ENCODE measurements at regions not wholly inside any gene's neighbourhood (a gene's known extent, or its start where the extent isn't known, plus 50 kb on each side); places are given as distances from the start of the nearest gene placed in this dataset.
"Not testable (repeated sequence)": the region's sequence is repeated elsewhere in the genome, so short reads cannot be mapped to it uniquely, and the experiment has no call there.

GRCh38 chr1:149260284-149260683, 156.9 kb upstream of the NBPF9 start:
- not testable (repeated sequence) for H3K4me2 ChIP-seq (ENCODE audit: insufficient read depth, low read length, poor library complexity, severe bottlenecking); H3K4me1 ChIP-seq (ENCODE audit: control insufficient read depth in 2 of 2, insufficient read depth in 1 of 2, low read depth in 1 of 2, low read length in 2 of 2); H3K23ac ChIP-seq (ENCODE audit: low read depth, low read length, poor library complexity); H3K27ac ChIP-seq (replicated peaks; ENCODE audit: low read length); DNase-seq (ENCODE audit: low spot score); H4K8ac ChIP-seq (ENCODE audit: low read depth, low read length); H3K4me3 ChIP-seq (ENCODE audit: low read length in 2 of 2); H2BK12ac ChIP-seq (ENCODE audit: low read length); H3K18ac ChIP-seq (ENCODE audit: low read length); H2BK120ac ChIP-seq (ENCODE audit: low read depth, low read length); H3K36me3 ChIP-seq (replicated peaks in 1 of 2; ENCODE audit: control insufficient read depth in 2 of 2, insufficient read depth in 2 of 2, low read length in 2 of 2); H2BK5ac ChIP-seq (ENCODE audit: low read length); H3K14ac ChIP-seq (ENCODE audit: low read length); H3K4ac ChIP-seq (ENCODE audit: low read length); H3K9me3 ChIP-seq (replicated peaks in 1 of 2; ENCODE audit: control insufficient read depth in 2 of 2, insufficient read depth in 1 of 2, low read depth in 1 of 2, low read length in 2 of 2); H2AK5ac ChIP-seq (ENCODE audit: low read depth, low read length); H2AFZ ChIP-seq (ENCODE audit: low read length); H3K79me1 ChIP-seq (ENCODE audit: low read depth, low read length); H2BK15ac ChIP-seq (ENCODE audit: low read length); H3K27me3 ChIP-seq (ENCODE audit: control insufficient read depth in 3 of 3, insufficient read depth in 3 of 3, low read depth in 1 of 3, low read length in 3 of 3); H4K91ac ChIP-seq (ENCODE audit: low read depth, low read length, poor library complexity); H3K9ac ChIP-seq (ENCODE audit: low read depth, low read length, poor library complexity)
- WGBS, 2 donors (ENCODE audit: extremely low coverage in 2 of 2, insufficient read length in 2 of 2, insufficient replicate concordance in 1 of 2): no CpG with 5 or more reads among the region's 1 CpG

DNA sequence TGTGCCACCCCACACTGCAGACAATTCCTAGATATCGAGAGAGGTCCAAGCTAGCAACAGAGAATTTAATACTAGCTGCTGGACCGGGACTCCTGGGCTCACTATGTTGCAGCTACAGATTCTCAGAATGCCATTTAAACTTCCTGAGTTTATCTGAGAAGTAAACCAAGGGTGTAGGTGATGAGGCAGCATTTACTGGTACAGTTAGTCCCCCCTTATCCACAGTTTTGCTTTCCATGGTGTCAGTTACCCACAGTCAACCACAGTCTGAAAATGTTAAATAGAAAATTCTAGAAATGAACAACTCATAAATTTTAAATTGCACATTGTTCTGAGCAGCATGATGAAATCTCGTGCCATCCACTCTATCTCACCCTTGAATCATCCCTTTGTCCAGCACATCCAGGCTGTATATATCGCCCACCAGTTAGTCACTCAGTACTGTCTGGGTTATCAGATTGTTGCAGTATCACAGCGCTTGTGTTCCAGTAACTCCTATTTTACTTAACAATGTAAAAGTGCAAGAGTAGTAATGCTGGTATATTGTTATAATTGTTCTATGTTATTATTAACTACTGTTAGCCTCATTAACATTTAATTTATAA, 157.5 kb upstream of the NBPF9 start:
- not testable (repeated sequence) for H3K4me3 ChIP-seq (ENCODE audit: low read length in 2 of 2); H3K27ac ChIP-seq (replicated peaks; ENCODE audit: low read length); H2AK5ac ChIP-seq (ENCODE audit: low read depth, low read length); H3K4ac ChIP-seq (ENCODE audit: low read length); H3K18ac ChIP-seq (ENCODE audit: low read length); H3K4me2 ChIP-seq (ENCODE audit: insufficient read depth, low read length, poor library complexity, severe bottlenecking); H3K23ac ChIP-seq (ENCODE audit: low read depth, low read length, poor library complexity); H3K14ac ChIP-seq (ENCODE audit: low read length); H3K36me3 ChIP-seq (replicated peaks in 1 of 2; ENCODE audit: control insufficient read depth in 2 of 2, insufficient read depth in 2 of 2, low read length in 2 of 2); H3K27me3 ChIP-seq (ENCODE audit: control insufficient read depth in 3 of 3, insufficient read depth in 3 of 3, low read depth in 1 of 3, low read length in 3 of 3); DNase-seq (ENCODE audit: low spot score); H2BK15ac ChIP-seq (ENCODE audit: low read length); H2BK120ac ChIP-seq (ENCODE audit: low read depth, low read length); H2BK12ac ChIP-seq (ENCODE audit: low read length); H4K91ac ChIP-seq (ENCODE audit: low read depth, low read length, poor library complexity); H2AFZ ChIP-seq (ENCODE audit: low read length); H3K79me1 ChIP-seq (ENCODE audit: low read depth, low read length); H3K9ac ChIP-seq (ENCODE audit: low read depth, low read length, poor library complexity); H3K4me1 ChIP-seq (ENCODE audit: control insufficient read depth in 2 of 2, insufficient read depth in 1 of 2, low read depth in 1 of 2, low read length in 2 of 2); H2BK5ac ChIP-seq (ENCODE audit: low read length); H3K9me3 ChIP-seq (replicated peaks in 1 of 2; ENCODE audit: control insufficient read depth in 2 of 2, insufficient read depth in 1 of 2, low read depth in 1 of 2, low read length in 2 of 2); H4K8ac ChIP-seq (ENCODE audit: low read depth, low read length)
- WGBS, 2 donors (ENCODE audit: extremely low coverage in 2 of 2, insufficient read length in 2 of 2, insufficient replicate concordance in 1 of 2): no CpG with 5 or more reads among the region's 5 CpGs

DNA sequence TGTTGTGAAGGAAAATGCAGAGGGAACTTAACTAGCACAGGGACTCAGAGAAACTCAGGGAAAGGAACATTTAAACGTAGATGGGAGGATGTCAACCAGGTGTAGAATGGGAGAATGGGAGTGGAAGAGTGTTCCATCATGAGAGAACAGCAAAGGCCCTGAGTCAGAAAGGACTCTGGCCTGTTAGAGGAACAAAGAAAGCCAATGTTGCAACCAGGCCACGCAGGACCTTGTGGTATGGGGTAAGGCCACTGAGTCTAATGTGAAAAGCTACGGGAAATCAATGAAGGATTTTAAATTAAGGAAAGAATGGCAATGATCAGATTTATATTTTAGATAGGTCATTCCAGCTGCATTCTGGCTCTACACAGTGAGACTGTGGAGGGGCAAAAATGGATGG, 163.9 kb upstream of the NBPF9 start:
- H3K9ac ChIP-seq (ENCODE audit: low read depth, low read length, poor library complexity); H3K14ac ChIP-seq (ENCODE audit: low read length); H3K4me2 ChIP-seq (ENCODE audit: insufficient read depth, low read length, poor library complexity, severe bottlenecking); H3K9me3 ChIP-seq (replicated peaks in 1 of 2; ENCODE audit: control insufficient read depth in 2 of 2, insufficient read depth in 1 of 2, low read depth in 1 of 2, low read length in 2 of 2); H2BK5ac ChIP-seq (ENCODE audit: low read length); H3K23ac ChIP-seq (ENCODE audit: low read depth, low read length, poor library complexity); H2AFZ ChIP-seq (ENCODE audit: low read length); H3K27me3 ChIP-seq (ENCODE audit: control insufficient read depth in 3 of 3, insufficient read depth in 3 of 3, low read depth in 1 of 3, low read length in 3 of 3); H3K79me1 ChIP-seq (ENCODE audit: low read depth, low read length); H3K27ac ChIP-seq (replicated peaks; ENCODE audit: low read length); H3K4ac ChIP-seq (ENCODE audit: low read length); DNase-seq (ENCODE audit: low spot score); H4K8ac ChIP-seq (ENCODE audit: low read depth, low read length); H2AK5ac ChIP-seq (ENCODE audit: low read depth, low read length); H2BK120ac ChIP-seq (ENCODE audit: low read depth, low read length); H2BK15ac ChIP-seq (ENCODE audit: low read length); H3K4me1 ChIP-seq (ENCODE audit: control insufficient read depth in 2 of 2, insufficient read depth in 1 of 2, low read depth in 1 of 2, low read length in 2 of 2); H3K36me3 ChIP-seq (replicated peaks in 1 of 2; ENCODE audit: control insufficient read depth in 2 of 2, insufficient read depth in 2 of 2, low read length in 2 of 2); H4K91ac ChIP-seq (ENCODE audit: low read depth, low read length, poor library complexity); H2BK12ac ChIP-seq (ENCODE audit: low read length); H3K4me3 ChIP-seq (ENCODE audit: low read length in 2 of 2); H3K18ac ChIP-seq (ENCODE audit: low read length): not testable (repeated sequence)
- WGBS, 2 donors (ENCODE audit: extremely low coverage in 2 of 2, insufficient read length in 2 of 2, insufficient replicate concordance in 1 of 2): no CpG with 5 or more reads among the region's 3 CpGs

DNA sequence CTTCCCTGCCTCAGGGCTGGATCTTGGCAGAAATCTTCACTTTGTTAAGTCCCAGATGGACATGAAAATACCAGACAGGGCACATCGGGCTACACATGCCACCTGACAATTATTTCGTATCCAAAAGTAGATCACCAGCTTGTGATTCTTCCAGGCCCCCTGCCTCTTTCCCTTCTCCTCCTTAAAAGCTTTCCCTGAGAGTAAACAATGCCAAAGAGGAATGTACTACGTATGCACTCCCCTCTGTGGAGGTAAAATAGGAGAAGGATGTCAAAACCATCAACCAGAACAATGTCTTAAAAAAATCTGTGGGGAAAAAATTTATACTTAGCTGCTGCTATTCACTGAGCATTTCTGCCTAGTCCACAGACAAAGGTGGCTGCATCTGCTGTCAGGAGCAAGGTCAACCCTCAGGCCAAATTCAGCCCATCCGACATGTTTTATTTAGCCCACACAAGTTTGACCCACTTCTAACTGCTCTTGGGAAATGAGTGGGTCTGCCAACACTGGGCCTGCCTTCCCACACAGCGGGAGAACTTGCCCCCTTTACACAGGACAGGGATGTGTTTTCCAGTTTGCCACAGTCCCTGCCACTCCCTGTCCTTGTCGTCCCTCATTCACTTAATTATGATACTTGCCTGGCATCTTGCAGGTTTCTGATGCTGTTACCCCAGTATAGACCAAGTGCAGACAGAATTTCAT, 165.8 kb upstream of the NBPF9 start:
- DNase-seq (ENCODE audit: low spot score); H2AFZ ChIP-seq (ENCODE audit: low read length); H3K18ac ChIP-seq (ENCODE audit: low read length); H3K4me1 ChIP-seq (ENCODE audit: control insufficient read depth in 2 of 2, insufficient read depth in 1 of 2, low read depth in 1 of 2, low read length in 2 of 2); H4K8ac ChIP-seq (ENCODE audit: low read depth, low read length); H3K27me3 ChIP-seq (ENCODE audit: control insufficient read depth in 3 of 3, insufficient read depth in 3 of 3, low read depth in 1 of 3, low read length in 3 of 3); H3K79me1 ChIP-seq (ENCODE audit: low read depth, low read length); H2BK5ac ChIP-seq (ENCODE audit: low read length); H3K9me3 ChIP-seq (replicated peaks in 1 of 2; ENCODE audit: control insufficient read depth in 2 of 2, insufficient read depth in 1 of 2, low read depth in 1 of 2, low read length in 2 of 2); H2BK15ac ChIP-seq (ENCODE audit: low read length); H4K91ac ChIP-seq (ENCODE audit: low read depth, low read length, poor library complexity); H3K36me3 ChIP-seq (replicated peaks in 1 of 2; ENCODE audit: control insufficient read depth in 2 of 2, insufficient read depth in 2 of 2, low read length in 2 of 2); H2AK5ac ChIP-seq (ENCODE audit: low read depth, low read length); H3K4me2 ChIP-seq (ENCODE audit: insufficient read depth, low read length, poor library complexity, severe bottlenecking); H2BK12ac ChIP-seq (ENCODE audit: low read length); H3K23ac ChIP-seq (ENCODE audit: low read depth, low read length, poor library complexity); H2BK120ac ChIP-seq (ENCODE audit: low read depth, low read length); H3K9ac ChIP-seq (ENCODE audit: low read depth, low read length, poor library complexity); H3K4me3 ChIP-seq (ENCODE audit: low read length in 2 of 2); H3K14ac ChIP-seq (ENCODE audit: low read length); H3K4ac ChIP-seq (ENCODE audit: low read length); H3K27ac ChIP-seq (replicated peaks; ENCODE audit: low read length): not testable (repeated sequence)
- no CpG with 5 or more reads among the region's 6 CpGs for WGBS, 2 donors (ENCODE audit: extremely low coverage in 2 of 2, insufficient read length in 2 of 2, insufficient replicate concordance in 1 of 2)
